ENCODE measurements at regions not wholly inside any gene's neighbourhood (a gene's known extent, or its start where the extent isn't known, plus 50 kb on each side); places are given as distances from the start of the nearest gene placed in this dataset.

- no peak for DNase-seq (ENCODE audit: low read depth in 1 of 2, low spot score in 1 of 2)
Measured at GRCh38 chr13:48761256-48761655, 107.5 kb downstream of the CYSLTR2 start.

- DNase-seq (ENCODE audit: low read depth in 1 of 2, low spot score in 1 of 2), result peak; percentile 61 to 88
Measured at GRCh38 chr13:48769107-48769704, 115.5 kb downstream of the CYSLTR2 start.

- DNase-seq (ENCODE audit: low read depth in 1 of 2, low spot score in 1 of 2), result no peak
Measured at GRCh38 chr13:48770372-48770771, 116.6 kb downstream of the CYSLTR2 start.

GRCh38 chr13:48772908-48773307 lies 119.2 kb downstream of the CYSLTR2 start:
- no peak for DNase-seq (ENCODE audit: low read depth in 1 of 2, low spot score in 1 of 2)

GRCh38 chr13:48773531-48774275 lies 120.0 kb downstream of the CYSLTR2 start:
- no peak for DNase-seq (ENCODE audit: low read depth in 1 of 2, low spot score in 1 of 2)

GRCh38 chr13:48775285-48775684 lies 121.6 kb downstream of the CYSLTR2 start:
- no peak for DNase-seq (ENCODE audit: low read depth in 1 of 2, low spot score in 1 of 2)

GRCh38 chr13:48775804-48776203 lies 122.1 kb downstream of the CYSLTR2 start:
- no peak for DNase-seq (ENCODE audit: low read depth in 1 of 2, low spot score in 1 of 2)

GRCh38 chr13:48776401-48776800 lies 122.7 kb downstream of the CYSLTR2 start:
- DNase-seq (ENCODE audit: low read depth in 1 of 2, low spot score in 1 of 2), result no peak

GRCh38 chr13:48778610-48779009 lies 124.9 kb downstream of the CYSLTR2 start:
- no peak for DNase-seq (ENCODE audit: low read depth in 1 of 2, low spot score in 1 of 2)

GRCh38 chr13:48780713-48781341 lies 127.1 kb downstream of the CYSLTR2 start:
- no peak for DNase-seq (ENCODE audit: low read depth in 1 of 2, low spot score in 1 of 2)

- DNase-seq (ENCODE audit: low read depth in 1 of 2, low spot score in 1 of 2), result no peak
Measured at GRCh38 chr13:48782429-48782840, 128.7 kb downstream of the CYSLTR2 start.

GRCh38 chr13:48783181-48783630 lies 129.5 kb downstream of the CYSLTR2 start:
- no peak for DNase-seq (ENCODE audit: low read depth in 1 of 2, low spot score in 1 of 2)

GRCh38 chr13:48783695-48784230 lies 130.0 kb downstream of the CYSLTR2 start:
- DNase-seq (ENCODE audit: low read depth in 1 of 2, low spot score in 1 of 2), result no peak

GRCh38 chr13:48784916-48785548 lies 131.3 kb downstream of the CYSLTR2 start:
- no peak for DNase-seq (ENCODE audit: low read depth in 1 of 2, low spot score in 1 of 2)

GRCh38 chr13:48790199-48790598 lies 136.5 kb downstream of the CYSLTR2 start:
- DNase-seq (ENCODE audit: low read depth in 1 of 2, low spot score in 1 of 2), result no peak

- DNase-seq (ENCODE audit: low read depth in 1 of 2, low spot score in 1 of 2), result no peak
Measured at GRCh38 chr13:48790966-48791365, 137.2 kb downstream of the CYSLTR2 start.

GRCh38 chr13:48797127-48797526 lies 143.4 kb downstream of the CYSLTR2 start:
- no peak for DNase-seq (ENCODE audit: low read depth in 1 of 2, low spot score in 1 of 2)

- DNase-seq (ENCODE audit: low read depth in 1 of 2, low spot score in 1 of 2), result no peak
Measured at GRCh38 chr13:48797761-48798160, 144.0 kb downstream of the CYSLTR2 start.

- no peak for DNase-seq (ENCODE audit: low read depth in 1 of 2, low spot score in 1 of 2)
Measured at GRCh38 chr13:48798180-48798579, 144.5 kb downstream of the CYSLTR2 start.

GRCh38 chr13:48801255-48801654 lies 147.5 kb downstream of the CYSLTR2 start:
- no peak for DNase-seq (ENCODE audit: low read depth in 1 of 2, low spot score in 1 of 2)

- DNase-seq (ENCODE audit: low read depth in 1 of 2, low spot score in 1 of 2), result peak in 1 of 2 donors; percentile 44
Measured at GRCh38 chr13:48804821-48805601, 151.3 kb downstream of the CYSLTR2 start.

Measured in activated CD4-positive, alpha-beta T cell treated with anti-CD3 and anti-CD28 coated beads, Interleukin-2, amount 50 U/mL, for 24 hours (primary cell).